Vagina (tissue), 2 donors: ENCODE measurements at regions not wholly inside any gene's neighbourhood (a gene's known extent, or its start where the extent isn't known, plus 50 kb on each side); places are given as distances from the start of the nearest gene placed in this dataset.

ENCODE experiments used
- DNase-seq, 2 donors: peaks; one replicate each; pipeline ENCODE4 v3.0.0-alpha.2; 2017; ENCODE audit errors: extremely low spot score in 2 of 2
- H3K27ac ChIP-seq: fragments of 200-600 bp; sonication (generic); one replicate; pipeline ENCODE4 v1.5.1; 2019
- H3K27me3 ChIP-seq: fragments of 200-600 bp; sonication (generic); one replicate; pipeline ENCODE4 v1.5.1; 2019
- H3K36me3 ChIP-seq, 2 donors: fragments of 200-600 bp; sonication (generic); one replicate each; pipeline ENCODE4 v1.5.1; 2017 to 2019
- H3K4me1 ChIP-seq: fragments of 200-600 bp; sonication (generic); one replicate; pipeline ENCODE4 v1.5.1; 2019
- H3K4me3 ChIP-seq, 2 donors: fragments of 200-600 bp; sonication (generic); 1 replicate in 1 of 2; 2 replicates in 1 of 2; pipeline ENCODE4 v1.5.1; 2016 to 2019
- H3K9me3 ChIP-seq: fragments of 200-600 bp; sonication (generic); one replicate; pipeline ENCODE4 v1.5.1; 2019
- POLR2A ChIP-seq, 2 donors: fragments of 450-650 bp; IDR thresholded peaks; one replicate each; pipeline ENCODE4 v1.6.1; 2017; ENCODE audit warnings: antibody characterized with exemption in 2 of 2, mild to moderate bottlenecking in 2 of 2, moderate library complexity in 2 of 2
- POLR2AphosphoS5 ChIP-seq, 2 donors: sonication (generic); formaldehyde crosslinking; IDR thresholded peaks; one replicate each; pipeline ENCODE4 v1.9.0; 2017; ENCODE audit warnings: antibody characterized with exemption in 2 of 2, mild to moderate bottlenecking in 2 of 2, low read depth in 1 of 2; ENCODE audit not compliant: insufficient read depth in 1 of 2
- intact Hi-C: fragments of 100-400 bp; cut with DNase I; formaldehyde crosslinking; loops from one replicate; pipeline ENCODE4 v1.15.1; 2023
- TF ChIP-seq, protein P1 (sequence below), 3 experiments: fragments of 450-650 bp in 2 of 3; fragments of 200-600 bp in 1 of 3; sonication (generic) in 1 of 3; IDR thresholded peaks; one replicate each; pipeline ENCODE4 v1.5.1; 2017 to 2019; ENCODE audit warnings: antibody characterized with exemption in 3 of 3, mild to moderate bottlenecking in 2 of 3, moderate library complexity in 2 of 3

DNA sequence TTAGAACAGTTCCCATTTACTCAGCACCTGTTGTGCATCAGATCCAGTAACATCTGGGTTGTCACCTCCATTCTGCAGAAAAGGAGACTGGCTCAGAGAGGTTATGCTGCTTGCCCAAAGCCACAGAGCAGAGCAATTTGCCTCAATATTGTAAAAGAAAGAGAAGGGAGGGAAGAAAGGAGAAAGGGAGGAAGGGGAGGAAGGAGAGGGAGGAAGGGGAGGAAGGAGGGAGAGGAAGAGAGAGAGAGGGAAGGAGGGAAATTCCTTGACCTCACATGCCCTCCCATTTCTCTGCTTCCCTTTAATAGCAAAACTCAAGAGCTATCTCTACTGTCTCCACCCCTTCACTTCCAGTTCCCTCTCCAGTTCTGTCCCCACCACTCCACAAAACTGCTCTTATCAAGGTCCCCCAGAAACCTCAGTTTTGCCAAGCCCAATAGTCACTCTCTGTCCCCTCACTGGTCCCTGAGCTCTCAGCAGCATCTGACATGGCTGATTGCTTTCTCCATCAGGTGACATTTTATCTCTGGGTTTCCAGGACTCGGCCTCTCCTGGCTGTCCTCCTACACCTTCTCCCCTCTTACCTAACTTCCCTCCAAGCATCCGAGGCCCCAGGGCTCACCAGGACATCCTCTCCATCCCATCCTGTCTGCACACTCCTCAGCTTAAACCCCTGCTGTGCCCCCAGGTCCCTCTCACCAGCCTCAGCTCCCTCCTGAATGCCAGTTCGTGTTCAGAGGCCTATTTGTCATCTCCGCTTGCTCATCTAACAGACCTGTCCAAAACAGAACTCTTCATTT is 104.7 kb upstream of the LINGO1 start:
- DNase-seq: no peak
- H3K4me3 ChIP-seq: no peak overlapping the region
- no peaks in the 10 kb centered on the region for H3K36me3 ChIP-seq
- intact Hi-C loops: no loop called here
- no peak overlapping the region for H3K27ac ChIP-seq
- H3K9me3 ChIP-seq: no peaks in the 10 kb centered on the region
- no peak for TF ChIP-seq POLR2A (IDR thresholded peaks at IDR 0.05)
- TF ChIP-seq, protein P1, sequence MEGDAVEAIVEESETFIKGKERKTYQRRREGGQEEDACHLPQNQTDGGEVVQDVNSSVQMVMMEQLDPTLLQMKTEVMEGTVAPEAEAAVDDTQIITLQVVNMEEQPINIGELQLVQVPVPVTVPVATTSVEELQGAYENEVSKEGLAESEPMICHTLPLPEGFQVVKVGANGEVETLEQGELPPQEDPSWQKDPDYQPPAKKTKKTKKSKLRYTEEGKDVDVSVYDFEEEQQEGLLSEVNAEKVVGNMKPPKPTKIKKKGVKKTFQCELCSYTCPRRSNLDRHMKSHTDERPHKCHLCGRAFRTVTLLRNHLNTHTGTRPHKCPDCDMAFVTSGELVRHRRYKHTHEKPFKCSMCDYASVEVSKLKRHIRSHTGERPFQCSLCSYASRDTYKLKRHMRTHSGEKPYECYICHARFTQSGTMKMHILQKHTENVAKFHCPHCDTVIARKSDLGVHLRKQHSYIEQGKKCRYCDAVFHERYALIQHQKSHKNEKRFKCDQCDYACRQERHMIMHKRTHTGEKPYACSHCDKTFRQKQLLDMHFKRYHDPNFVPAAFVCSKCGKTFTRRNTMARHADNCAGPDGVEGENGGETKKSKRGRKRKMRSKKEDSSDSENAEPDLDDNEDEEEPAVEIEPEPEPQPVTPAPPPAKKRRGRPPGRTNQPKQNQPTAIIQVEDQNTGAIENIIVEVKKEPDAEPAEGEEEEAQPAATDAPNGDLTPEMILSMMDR (IDR thresholded peaks at IDR 0.05): no peak
- TF ChIP-seq POLR2AphosphoS5 (IDR thresholded peaks at IDR 0.05; ENCODE audit: insufficient read depth in 1 of 2, low read depth in 1 of 2): no peak
- H3K27me3 ChIP-seq: no peaks in the 10 kb centered on the region
- H3K4me1 ChIP-seq: no peaks in the 10 kb centered on the region

DNA sequence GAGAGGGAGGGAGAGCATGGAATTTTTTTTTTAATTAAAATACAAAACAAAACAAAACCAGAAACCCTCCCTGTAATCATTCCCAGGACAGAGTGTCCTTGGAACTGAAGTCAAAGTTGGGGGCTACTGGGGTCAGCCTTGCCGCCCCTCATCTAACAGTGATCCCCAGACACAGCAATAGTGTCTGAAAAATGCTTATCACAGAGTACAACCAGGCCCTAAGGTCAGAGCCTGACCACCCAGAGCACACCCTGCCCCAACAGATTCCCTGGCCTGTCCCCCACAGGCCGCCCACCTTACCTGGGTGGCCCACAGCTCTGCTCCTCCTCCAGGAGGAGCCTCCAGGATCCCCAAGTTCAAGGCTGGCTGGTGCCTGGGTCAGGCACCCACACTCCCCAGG is 101.6 kb upstream of the LINGO1 start:
- no peak overlapping the region for H3K27ac ChIP-seq
- no peaks in the 10 kb centered on the region for H3K36me3 ChIP-seq
- intact Hi-C loops: no loop called here
- no peak overlapping the region for H3K4me3 ChIP-seq
- no peak for DNase-seq
- H3K27me3 ChIP-seq: no peaks in the 10 kb centered on the region
- H3K9me3 ChIP-seq: no peaks in the 10 kb centered on the region
- TF ChIP-seq POLR2A (IDR thresholded peaks at IDR 0.05) (no peak), POLR2AphosphoS5 (IDR thresholded peaks at IDR 0.05; ENCODE audit: insufficient read depth in 1 of 2, low read depth in 1 of 2) (no peak)
- TF ChIP-seq, protein P1 (IDR thresholded peaks at IDR 0.05): no peak
- H3K4me1 ChIP-seq: no peaks in the 10 kb centered on the region

DNA sequence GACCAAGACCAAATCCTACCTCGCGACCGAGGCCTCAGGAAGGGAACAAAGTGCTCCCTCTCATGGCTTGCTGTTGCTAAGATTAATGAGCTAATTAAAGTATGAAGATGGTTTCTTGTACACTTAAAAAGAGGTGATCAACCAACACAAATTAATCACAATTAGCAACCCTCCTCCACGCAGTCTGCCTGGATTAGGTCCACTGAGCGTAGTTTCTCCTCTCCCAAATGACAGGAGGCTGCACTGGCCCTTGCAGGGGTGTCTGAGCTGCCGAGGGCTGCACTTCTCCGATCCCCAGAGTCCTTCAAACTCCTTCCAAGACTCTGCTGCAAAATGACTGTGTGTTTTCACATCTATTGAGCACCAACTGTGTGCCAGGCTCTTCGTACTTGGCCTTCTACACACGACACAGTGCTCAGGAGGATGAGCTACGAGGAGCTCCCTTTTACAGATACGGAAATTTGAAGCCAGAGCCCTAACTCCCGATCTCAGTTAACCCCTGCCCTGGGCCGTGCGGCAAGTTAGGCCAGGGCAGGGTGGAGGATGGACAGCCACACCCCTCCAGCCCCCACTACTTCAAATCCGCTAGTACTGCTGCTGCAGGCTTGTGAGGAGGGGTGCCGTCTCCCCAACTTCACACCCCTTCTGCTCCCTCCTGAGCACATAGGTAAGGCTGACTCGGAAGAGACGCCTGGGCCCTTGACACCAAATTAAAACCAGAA is 101.0 kb upstream of the LINGO1 start:
- no peaks in the 10 kb centered on the region for H3K36me3 ChIP-seq
- no peak overlapping the region for H3K27ac ChIP-seq
- no peaks in the 10 kb centered on the region for H3K9me3 ChIP-seq
- DNase-seq: no peak
- intact Hi-C loops: no loop called here
- no peak overlapping the region for H3K4me3 ChIP-seq
- no peaks in the 10 kb centered on the region for H3K27me3 ChIP-seq
- TF ChIP-seq POLR2AphosphoS5 (IDR thresholded peaks at IDR 0.05; ENCODE audit: insufficient read depth in 1 of 2, low read depth in 1 of 2): no peak
- TF ChIP-seq, protein P1 (IDR thresholded peaks at IDR 0.05): no peak
- no peak for TF ChIP-seq POLR2A (IDR thresholded peaks at IDR 0.05)
- H3K4me1 ChIP-seq: no peaks in the 10 kb centered on the region

DNA sequence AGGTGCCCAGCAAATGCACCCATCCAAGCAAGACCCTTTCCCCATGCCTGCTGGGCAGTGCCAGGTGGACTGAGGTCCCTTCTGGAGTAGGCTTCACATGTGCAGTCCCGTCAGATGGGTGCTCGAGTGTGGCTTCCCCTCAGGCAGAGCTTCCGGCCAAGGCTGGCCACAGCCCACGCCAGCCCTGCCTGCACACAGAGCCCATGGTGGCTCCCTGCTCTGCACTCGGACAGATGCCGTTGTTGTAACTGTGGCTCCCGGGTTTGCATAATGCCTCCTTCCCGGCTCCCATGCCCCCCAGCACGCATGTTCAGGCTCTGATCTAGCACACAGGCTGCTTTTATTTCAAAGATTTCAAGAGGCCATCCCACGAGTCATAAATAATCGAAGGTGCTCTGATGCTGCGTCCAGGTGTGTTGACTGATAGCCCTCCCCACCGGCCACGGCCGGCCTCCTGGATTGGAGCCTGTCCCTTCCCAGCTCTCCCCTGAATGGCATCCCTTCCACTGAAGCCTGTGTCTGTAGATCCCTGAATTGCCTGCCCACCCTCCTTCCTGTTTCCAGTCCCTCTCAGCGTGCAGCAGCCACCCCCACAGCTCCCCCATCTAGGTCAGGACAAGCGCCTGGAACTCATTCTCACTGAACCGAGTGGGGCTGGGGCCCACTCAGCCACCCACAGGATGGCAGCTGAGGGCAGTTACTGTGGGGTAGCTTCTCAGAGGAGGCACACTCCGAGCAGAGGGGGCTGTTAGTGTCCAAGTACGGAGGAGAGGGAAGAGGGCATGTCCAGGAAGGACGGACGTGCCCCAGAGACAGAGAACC is 100.0 kb upstream of the LINGO1 start:
- intact Hi-C loops: no loop called here
- H3K9me3 ChIP-seq: no peaks in the 10 kb centered on the region
- no peak overlapping the region for H3K27ac ChIP-seq
- TF ChIP-seq POLR2A (IDR thresholded peaks at IDR 0.05) (no peak), POLR2AphosphoS5 (IDR thresholded peaks at IDR 0.05; ENCODE audit: insufficient read depth in 1 of 2, low read depth in 1 of 2) (no peak)
- TF ChIP-seq, protein P1 (IDR thresholded peaks at IDR 0.05): no peak
- no peaks in the 10 kb centered on the region for H3K27me3 ChIP-seq
- no peaks in the 10 kb centered on the region for H3K4me1 ChIP-seq
- no peak for DNase-seq
- H3K36me3 ChIP-seq: no peaks in the 10 kb centered on the region
- H3K4me3 ChIP-seq: no peak overlapping the region
